Jurkat, Clone E6-1 (cell line): ENCODE measurements at regions not wholly inside any gene's neighbourhood (a gene's known extent, or its start where the extent isn't known, plus 50 kb on each side); places are given as distances from the start of the nearest gene placed in this dataset.
A peak's percentile ranks its signal among the peaks of the same experiment; 100 is the strongest.

Source experiments
- DNase-seq: peaks from one replicate; pipeline ENCODE4 v3.0.0-alpha.2; 2011; ENCODE audit warnings: low read depth, low spot score
- H3K4me3 ChIP-seq: 2 replicates; pipeline ENCODE4 v1.5.1; 2011; ENCODE audit warnings: mild to moderate bottlenecking, low read length, control low read depth, moderate library complexity

DNA sequence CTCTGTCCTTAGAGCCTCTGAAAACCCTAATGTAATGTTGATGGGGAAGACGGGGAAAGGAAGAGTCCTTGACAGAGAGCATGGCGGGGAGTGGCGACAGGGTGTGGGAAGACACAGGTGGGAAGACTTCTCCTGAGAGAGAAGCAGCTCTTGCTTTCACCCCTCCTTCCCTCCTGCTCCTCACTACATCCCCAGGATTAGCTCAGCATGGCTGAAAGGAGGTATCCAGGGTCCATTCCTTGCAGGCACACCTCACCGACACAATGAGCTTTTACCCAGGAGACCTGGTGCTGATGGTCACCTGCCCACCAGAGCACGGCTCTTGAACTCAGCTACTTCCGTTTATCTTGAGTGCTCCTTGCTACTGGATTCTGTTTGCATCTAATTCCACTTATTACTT, 469.3 kb downstream of the CDH26 start:
- no peak for DNase-seq

DNA sequence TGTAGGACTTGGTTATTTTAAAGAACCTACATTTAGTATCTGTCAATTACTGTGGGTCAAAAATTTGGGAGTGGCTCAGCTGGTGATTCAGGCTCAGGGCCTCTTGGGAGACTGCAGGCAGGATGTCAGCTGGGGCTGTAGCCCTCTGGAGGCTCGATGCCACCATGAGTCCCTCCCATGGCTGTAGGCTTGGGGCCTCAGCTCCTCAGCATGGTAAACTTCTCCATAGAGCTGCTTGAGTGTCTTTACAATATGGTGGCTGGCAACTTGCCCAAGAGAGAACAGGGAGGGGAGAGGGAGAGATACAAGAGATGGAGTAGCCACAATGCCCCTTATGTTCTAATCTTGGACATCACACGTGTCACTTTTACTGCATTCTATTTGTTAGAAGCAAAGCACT, 470.4 kb downstream of the CDH26 start:
- no peak overlapping the region for H3K4me3 ChIP-seq
- no peak for DNase-seq

More for the DNA sequence above, 469.3 kb downstream of the CDH26 start:
- no peak overlapping the region for H3K4me3 ChIP-seq

DNA sequence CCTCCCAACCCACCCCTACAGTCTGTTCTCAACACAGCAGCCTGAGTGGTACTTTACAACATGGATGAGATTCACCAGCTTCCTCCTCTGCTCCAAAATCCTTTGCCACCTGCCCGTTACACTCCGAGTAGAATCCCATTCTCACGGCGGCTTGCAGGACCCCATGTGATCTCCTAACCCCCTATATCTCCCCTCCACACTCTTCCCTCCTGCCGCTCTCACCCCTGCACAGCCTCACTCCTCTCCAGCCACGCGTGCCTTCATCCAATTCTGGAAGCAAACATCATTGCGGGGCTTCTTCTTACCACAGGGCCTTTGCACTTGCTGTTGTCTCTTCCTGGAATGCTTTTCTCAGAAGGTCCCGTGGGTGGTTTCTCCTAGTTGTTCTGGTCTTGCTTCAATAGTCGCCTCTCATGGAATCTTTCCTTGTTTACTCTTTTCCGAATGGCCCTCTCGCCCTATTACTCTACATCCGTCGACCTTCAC, 472.3 kb downstream of the CDH26 start:
- DNase-seq: no peak
- H3K4me3 ChIP-seq: no peak overlapping the region

DNA sequence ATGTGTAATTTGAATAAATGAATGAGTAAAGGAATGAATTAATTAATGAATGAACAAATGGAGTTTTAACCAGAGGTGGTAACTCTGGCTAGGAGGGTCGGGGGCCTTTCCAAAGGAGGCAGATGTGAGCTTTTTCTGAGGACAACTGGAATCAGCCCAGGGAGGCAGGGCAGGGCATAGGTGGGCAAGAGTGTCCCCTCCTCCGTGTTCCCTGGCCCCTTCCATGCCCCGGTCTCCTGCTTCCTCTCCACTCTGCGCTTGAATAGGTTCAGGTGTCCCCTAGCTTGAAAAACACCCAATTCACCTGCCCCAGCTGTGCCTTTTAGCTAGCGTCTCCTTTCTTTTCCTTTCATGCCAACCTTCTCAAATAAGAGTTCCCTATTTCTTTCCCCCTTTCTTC, 473.1 kb downstream of the CDH26 start:
- DNase-seq: no peak
- H3K4me3 ChIP-seq: no peak overlapping the region

DNA sequence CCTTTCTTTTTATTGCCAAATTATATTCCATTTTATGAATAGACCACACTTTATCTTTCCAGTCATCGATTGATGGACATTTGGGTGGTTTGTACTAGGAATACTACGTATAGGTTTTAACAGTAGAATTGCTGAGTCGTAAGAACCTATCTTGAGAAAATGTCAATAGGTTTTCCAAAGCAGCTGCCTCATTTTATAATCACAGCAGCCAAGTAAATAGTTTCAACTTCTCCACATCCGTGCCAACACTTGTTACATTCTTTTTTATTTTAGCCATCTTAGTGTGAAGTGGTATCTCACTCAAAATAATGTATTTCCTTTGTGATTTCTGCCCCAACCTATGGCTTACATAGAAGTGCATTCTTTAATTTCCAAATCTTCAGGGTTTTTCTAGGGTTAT, 479.2 kb downstream of the CDH26 start:
- no peak for DNase-seq
- no peak overlapping the region for H3K4me3 ChIP-seq

DNA sequence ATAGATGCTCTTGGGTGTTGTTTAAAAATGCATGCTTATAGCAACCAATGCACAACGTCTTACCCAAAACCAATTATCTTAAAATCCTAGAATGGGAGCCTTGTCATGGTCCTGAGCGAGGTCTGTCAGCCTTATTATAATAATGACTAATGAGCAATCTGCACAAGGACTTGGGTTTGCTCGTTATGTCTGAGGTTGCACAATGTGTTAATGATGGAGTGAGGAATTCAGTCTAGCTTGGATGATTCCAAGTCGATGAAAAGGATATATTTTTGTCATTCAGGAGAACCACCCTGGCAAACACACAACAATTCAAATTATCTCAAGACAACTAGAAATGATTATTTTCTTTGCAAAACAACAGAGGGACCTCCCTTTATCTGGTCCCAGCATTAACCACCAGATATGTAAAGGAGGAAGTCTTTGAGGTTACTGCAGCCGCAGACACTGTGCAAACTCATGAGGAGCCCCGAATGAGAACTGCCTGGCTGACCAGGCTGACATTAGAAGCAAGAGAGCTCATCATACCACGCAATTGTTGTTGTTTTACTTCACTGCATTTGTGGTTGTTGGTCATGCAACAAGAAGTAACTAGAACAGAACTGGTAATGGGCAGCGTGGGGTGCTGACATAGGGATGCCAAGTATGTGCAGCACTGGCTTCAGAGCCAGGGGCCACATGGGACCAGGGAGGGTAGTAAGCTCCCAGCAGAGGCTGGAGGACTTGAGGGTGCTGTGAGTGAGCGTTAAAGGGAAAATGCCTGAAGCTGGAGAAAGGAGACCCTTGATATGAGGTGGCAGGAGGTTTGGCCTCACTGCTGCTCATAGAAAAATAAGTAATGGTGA, 488.3 kb downstream of the CDH26 start:
- peak; percentile 55 for DNase-seq
- no peak overlapping the region for H3K4me3 ChIP-seq

DNA sequence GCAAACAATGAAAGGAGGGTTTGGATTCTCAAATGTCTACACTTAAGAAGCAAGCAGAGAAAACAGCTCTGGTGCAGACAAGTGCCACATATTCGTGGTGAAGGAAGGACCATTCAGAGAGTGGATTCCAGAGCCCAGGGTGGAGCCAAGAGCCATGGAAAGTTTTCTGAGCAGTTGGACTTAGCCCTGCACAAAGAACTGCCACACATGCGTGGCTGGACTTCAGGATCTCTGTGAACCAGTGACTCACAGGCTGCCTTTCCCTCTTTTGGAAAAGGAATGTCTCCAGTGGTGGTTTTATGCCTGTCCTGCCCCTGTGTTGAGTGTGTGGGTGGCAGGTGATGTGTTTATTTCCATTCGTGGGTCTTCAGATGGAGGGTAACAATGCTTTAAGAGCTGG, 489.5 kb downstream of the CDH26 start:
- H3K4me3 ChIP-seq: no peak overlapping the region
- DNase-seq: no peak

DNA sequence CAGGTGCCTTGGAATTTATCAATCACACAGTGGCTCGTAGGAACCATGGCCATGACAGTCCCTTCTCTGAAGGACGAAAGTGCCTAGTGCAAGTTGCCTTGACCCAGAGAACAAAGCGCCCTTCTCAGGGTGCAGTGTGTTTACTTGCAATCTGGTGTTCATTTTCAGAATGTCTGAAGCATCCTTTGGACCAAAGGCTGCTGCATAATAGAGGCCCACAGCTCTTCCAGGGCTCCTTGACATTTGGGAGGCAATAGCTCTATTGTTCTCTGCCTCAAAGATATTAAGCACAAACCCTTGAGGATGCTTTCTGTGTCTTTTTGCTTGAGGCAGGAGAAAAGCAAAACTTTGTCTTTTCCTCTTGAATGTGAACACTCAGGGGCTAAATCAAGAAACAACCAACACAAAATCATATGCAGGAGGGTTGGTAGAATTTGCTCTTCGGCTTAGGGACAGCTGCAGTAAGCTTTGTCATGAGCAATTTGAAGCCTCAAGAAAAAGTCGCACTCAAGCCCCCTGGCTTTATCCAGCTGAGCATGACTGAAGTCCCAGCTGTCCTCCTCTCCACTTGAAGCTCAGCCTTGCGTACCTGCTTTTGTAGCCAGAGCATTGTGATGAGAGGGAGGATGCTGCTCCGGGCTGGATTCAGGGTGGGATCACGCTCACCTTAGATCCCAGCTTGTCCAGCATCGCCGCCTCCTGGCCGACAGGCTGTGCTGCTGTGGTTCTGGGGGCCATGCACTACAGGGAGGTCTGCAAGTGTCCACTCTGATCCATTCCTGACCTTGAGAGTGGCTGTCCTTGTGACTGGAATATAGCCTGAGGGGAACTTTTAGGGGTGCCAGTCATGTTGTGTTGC, 495.4 kb downstream of the CDH26 start:
- no peak for DNase-seq
- H3K4me3 ChIP-seq: no peak overlapping the region

DNA sequence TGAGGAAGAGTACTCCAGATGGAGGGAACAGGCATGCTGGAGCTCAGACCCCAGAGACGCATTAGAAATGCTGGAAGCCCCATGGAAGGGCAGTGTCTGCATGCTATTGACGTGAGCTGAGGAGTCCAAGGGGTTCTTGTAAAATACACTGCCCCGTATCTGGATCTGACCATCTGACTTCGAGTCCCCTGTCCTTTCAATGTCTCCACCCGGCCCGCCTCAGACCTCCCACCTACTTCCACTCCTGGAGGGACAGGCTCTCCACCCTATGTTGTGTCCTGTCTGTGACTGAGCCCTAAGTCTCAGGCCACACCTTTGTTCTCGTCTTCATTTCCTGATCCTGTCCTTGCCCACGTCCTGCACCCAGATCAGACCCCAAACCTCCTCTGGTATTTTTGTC, 496.3 kb downstream of the CDH26 start:
- no peak overlapping the region for H3K4me3 ChIP-seq
- no peak for DNase-seq

DNA sequence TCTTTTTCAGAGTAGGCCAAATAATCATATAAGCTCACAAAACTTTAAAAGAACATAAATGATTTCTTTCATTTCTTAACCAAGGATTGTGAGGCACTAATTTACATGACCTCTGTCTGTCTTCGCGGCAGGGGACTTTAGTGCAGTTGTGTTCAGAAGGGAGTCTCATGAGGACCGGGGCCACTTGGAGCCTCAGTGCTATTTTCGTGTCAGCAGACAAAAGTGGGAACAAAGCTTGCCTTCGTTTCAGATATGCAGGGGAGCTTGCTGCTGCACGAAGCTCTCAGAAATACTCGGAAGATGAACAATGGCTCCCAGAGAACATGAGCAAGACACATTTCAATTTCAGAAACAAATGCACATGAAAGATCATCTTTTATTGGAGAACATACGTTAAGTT, 497.0 kb downstream of the CDH26 start:
- no peak for DNase-seq
- no peak overlapping the region for H3K4me3 ChIP-seq

DNA sequence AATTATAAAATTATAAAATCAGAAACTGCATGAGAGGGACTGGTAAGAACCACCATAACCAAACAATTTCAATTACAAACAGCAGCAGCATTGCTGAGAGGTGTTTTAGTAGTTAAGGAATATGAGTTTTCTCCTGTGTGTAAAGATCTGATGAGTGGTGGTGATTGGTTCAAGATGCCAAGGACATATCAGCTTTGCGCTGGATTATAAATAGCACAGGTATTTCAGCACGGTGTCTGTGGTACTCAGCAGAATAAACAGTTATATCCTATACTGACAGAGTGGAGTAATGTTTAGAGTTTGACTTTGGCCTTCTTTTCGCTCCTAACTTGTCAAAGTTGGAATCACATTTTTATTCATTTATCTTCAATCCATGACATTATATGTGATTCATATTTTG, 501.0 kb downstream of the CDH26 start:
- H3K4me3 ChIP-seq: no peak overlapping the region
- no peak for DNase-seq

DNA sequence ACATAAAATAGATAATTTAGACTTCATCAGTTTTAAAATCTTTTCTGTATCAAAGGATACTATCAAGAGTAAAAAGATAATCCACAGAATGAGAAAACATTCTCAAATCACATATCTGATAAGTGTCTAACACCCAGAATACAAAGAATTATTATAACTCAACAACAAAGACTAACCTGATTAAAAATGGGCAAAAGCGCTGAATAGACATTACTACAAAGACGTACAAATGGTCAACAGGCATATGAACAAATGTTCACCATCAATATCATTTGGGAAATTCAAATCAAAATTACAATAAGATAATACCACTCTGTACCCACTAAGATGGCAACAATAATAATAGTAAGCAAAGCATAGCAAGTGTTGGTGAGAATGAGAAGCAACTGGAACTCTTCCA, 503.8 kb downstream of the CDH26 start:
- H3K4me3 ChIP-seq: no peak overlapping the region
- DNase-seq: no peak

DNA sequence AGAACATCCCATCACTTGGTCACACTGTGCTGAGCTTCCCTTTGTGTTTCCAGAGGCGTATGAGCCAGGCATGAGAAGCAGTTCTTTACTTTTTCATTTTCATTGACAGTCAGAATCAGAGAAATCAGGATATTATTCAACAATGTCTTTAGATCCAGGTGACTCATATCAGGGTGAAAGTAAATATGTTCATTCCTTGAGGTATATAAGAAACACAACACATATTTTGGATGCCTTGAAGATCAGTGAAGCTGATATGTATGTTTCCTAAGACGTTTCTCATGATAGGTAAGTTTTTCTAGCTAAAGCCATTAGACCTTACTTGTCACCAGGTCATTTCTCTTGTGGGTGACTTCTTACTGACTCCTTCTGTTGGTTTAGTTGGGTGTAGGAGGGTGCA, 505.6 kb downstream of the CDH26 start:
- no peak overlapping the region for H3K4me3 ChIP-seq
- no peak for DNase-seq

DNA sequence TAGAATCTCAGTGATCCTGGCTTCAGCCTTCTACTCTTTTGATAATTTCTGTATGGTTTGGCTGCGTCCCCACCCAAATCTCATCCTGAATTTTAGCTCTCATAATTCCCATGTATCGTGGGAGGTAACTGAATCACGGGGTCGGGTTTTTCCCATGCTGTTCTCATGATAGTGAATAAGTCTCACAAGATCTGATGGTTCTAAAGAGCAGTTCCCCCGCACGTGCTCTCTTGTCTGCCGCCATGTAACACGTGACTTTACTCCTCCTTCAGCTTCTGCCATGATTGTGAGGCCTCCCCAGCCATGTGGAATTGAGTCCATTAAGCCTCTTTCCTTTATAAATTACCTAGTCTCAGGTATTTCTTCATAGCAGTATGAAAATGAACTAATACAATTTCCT, 507.2 kb downstream of the CDH26 start:
- H3K4me3 ChIP-seq: no peak overlapping the region
- no peak for DNase-seq

DNA sequence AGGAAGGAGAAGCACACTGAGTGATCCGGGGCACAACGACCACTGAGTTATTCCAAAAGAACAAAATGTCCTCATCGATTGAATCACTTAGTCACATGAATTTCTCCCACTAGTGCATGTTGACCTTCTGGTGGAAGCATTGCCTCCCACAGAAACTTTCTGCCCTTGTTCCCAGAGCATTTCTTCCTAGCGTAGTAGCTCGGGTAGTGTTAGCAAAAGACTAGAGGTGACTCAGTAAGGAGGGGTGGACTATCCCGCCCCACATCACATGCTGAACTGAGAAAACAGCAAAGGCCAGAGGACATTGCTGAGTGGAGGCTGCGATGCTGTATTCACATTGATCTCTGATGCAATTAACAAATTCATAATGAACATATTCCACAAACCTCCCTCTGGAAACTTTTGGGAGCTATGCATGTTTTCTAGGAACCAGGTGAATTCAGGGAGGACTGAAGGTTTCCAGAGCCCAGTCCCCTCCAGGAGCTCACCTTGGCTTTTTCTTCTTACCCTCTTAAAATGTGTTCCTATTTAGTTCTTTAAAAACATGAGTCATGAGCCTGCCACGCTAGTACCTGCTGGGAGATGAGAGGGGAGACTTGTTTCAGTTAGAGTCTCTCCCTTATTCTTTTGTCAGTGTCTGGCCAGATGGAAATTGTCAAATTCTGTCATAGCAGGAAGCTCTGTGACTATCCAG, 507.9 kb downstream of the CDH26 start:
- H3K4me3 ChIP-seq: no peak overlapping the region
- DNase-seq: no peak

DNA sequence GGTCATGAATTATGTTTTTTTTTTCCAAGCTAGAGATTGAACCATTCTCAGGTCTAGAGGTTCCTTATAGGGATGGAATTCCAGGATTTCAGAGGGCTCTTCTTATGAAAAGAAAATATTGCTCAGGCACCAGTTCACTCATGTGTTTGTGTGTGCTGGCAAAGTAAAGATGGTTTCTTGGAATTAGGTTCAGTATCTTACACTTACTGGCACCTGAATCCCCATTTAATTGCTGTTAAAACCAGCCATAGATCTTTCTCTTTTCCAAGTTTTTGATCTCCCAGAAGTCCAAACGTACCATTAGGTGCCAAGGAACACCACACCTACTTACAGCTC, 508.4 kb downstream of the CDH26 start:
- no peak for DNase-seq
- H3K4me3 ChIP-seq: no peak overlapping the region

DNA sequence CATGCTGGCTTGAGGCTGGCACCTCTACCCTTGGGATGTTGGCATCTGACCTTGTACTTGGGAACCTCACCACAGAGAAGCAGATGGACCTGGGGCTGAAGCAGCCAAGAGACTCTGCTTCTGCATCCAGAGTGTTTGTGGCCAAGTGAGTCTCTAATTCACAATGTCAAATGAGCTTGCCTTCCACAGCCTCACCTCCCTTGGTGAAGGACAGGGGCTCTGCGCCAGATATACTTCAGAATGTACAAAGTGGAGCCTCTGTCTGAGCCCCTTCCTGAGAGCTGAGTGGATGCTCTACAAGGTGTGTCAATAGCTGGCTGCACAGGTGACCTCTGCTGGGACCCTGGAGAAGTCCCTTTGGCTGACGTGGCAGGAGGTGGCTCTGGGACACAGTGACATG, 508.9 kb downstream of the CDH26 start:
- H3K4me3 ChIP-seq: no peak overlapping the region
- no peak for DNase-seq

DNA sequence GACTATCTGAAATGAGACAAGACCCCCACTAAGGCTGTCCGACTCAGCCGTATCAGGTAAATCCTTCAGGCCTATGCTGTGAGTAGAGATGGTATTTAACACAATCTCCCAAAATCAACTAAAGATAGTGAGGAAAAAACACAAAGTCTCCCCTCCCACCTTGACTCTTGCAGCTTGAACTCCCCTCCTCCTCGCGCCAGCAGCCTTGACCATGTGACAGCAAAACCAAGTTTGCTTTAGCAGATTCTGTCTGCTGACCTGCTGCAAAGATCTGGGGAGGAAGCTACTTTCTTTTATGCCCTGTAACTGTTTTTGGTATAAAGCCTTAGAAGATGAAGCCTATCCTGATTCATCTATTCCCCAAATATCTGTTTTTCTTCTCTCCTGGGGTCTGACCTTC, 509.5 kb downstream of the CDH26 start:
- no peak for DNase-seq
- H3K4me3 ChIP-seq: no peak overlapping the region

DNA sequence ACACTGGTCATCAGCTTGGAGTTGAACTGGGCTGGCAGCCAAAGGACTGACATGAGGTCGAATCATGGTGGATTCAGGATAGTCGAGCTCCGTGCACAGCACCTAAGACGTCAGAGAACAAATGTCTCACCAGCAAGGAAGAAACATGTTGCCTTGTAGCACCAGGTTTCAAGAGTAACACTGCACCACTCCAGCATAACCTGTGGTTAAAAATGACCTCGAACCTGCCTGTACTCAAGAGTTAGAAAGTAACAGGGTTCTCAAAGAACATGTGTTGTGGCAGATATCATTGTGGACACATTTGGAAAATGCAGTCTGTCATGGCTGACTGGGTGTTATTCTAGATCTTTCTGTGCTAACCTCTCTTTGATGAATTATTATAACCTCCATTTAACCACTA, 511.6 kb downstream of the CDH26 start:
- H3K4me3 ChIP-seq: no peak overlapping the region
- peak; percentile 28 for DNase-seq

DNA sequence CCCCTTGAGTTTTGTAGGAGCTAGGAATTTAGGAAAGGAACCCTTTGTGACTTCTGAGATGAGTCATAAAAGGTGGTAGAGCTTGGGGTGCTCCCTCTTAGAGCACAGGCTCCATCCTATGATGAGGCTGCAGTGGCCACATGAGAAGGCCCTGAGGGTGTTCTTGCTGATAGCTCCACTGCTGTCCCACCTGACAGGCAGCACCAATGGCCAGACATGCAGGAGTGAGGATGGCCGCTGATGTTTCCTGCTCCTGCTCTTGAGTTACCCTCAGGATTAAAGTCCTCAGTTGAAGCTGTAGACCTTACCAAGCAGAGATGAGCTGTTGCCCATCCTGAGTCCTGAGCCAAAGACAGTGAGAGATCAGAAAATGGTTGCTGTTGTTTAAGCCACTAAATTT, 512.1 kb downstream of the CDH26 start:
- DNase-seq: no peak

More for the DNA sequence above, 512.1 kb downstream of the CDH26 start:
- no peak overlapping the region for H3K4me3 ChIP-seq
